Gastrocnemius medialis (tissue), 4 donors: ENCODE measurements at regions not wholly inside any gene's neighbourhood (a gene's known extent, or its start where the extent isn't known, plus 50 kb on each side); places are given as distances from the start of the nearest gene placed in this dataset.

ENCODE experiments used
- CTCF ChIP-seq, 5 experiments: fragments of 450-650 bp in 3 of 5; fragments of 200-600 bp in 2 of 5; sonication (generic) in 2 of 5; IDR thresholded peaks in 4 of 5; conservative IDR thresholded peaks in 1 of 5; 1 replicate in 4 of 5; 2 replicates in 1 of 5; pipeline ENCODE4 v1.5.1; 2016 to 2019; ENCODE audit warnings: antibody characterized with exemption in 5 of 5, mild to moderate bottlenecking in 3 of 5, moderate library complexity in 3 of 5
- POLR2A ChIP-seq, 2 donors: fragments of 450-650 bp; IDR thresholded peaks; one replicate each; pipeline ENCODE4 v1.6.1; 2017; ENCODE audit warnings: antibody characterized with exemption in 2 of 2, mild to moderate bottlenecking in 2 of 2, moderate library complexity in 2 of 2

DNA sequence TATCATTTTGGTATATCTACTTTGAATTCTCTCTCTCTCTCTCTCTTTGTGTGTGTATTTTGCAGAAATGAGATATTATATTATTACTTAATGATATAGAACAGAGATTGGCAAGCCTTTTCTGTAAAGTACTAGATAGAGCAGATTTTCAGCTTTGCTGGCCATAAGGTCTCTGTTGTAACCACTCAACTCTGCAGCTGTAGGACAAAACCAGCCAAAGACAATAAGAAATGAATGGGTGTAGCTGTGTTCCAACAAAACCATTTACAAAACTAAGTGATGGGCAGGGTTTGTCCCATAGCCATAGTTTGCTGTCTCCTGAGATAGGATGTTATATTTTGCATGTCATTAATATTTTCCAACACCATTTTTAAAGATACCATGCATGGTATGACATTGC lies 91.2 kb upstream of the TSHZ2 start:
- TF ChIP-seq CTCF (IDR thresholded peaks at IDR 0.05 in 4 of 5, conservative IDR thresholded peaks at IDR 0.05 in 1 of 5) (no peak), POLR2A (IDR thresholded peaks at IDR 0.05) (no peak)
